BE2C (cell line): ENCODE measurements at regions not wholly inside any gene's neighbourhood (a gene's known extent, or its start where the extent isn't known, plus 50 kb on each side); places are given as distances from the start of the nearest gene placed in this dataset.

Experiments used
- DNase-seq: peaks from one replicate; pipeline ENCODE4 v3.0.0-alpha.2; 2020
- H3K27me3 ChIP-seq: fragments of 250-450 bp; sonication (Bioruptor Pico); 2 replicates; pipeline ENCODE4 v1.5.1; 2020; ENCODE audit warnings: mild to moderate bottlenecking
- H3K36me3 ChIP-seq: fragments of 250-450 bp; sonication (Bioruptor Pico); 2 replicates; pipeline ENCODE4 v1.5.1; 2020; ENCODE audit warnings: mild to moderate bottlenecking
- H3K4me1 ChIP-seq: fragments of 250-450 bp; sonication (Bioruptor Pico); 2 replicates; pipeline ENCODE4 v1.5.1; 2020
- H3K4me3 ChIP-seq: 2 replicates; pipeline ENCODE4 v1.5.1; 2011; ENCODE audit warnings: low read depth, low read length
- H3K9me3 ChIP-seq: fragments of 250-450 bp; sonication (Bioruptor Pico); 2 replicates; pipeline ENCODE4 v1.5.1; 2020
- TF ChIP-seq, protein P1 (sequence below): IDR thresholded peaks from 2 replicates; pipeline ENCODE4 v1.5.1; 2012; ENCODE audit warnings: mild to moderate bottlenecking, low read depth, low read length

DNA sequence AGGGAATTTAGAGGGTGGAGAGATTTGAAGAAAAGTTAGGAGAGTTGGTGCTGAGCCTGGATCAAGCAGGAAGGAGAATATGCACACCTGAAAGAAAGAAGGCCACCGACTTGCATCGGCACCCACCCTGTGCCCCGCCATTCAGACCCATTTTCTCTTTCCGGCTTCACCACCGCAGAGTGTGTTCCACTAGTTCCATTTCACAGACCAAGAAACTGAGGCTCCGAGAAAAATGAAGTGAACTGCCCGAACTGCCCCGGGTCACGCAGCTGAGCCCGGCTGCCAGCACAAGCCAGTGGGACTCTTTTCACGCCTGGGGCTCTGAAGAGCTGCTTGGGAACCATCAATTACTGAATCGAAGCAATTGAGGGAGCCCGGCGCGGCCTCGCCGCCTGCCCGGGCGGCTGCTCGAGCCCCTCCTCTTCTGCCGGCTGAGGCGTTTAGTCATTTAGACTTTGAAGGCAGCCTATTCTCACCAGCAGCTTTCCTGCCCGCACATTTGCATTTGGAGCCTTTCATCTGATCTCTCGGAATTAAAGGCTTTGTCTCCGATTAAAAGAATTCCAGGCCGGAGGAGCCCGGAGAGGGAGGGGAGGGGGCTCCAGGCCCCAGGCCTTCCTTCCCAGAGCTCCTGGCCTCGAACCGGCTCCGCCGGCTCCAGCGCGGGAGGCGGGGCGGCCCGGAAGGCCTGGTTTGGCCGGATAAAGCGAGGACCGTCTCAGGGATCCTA is 140.2 kb upstream of the PJA1 start:
- no peaks in the 10 kb centered on the region for H3K27me3 ChIP-seq
- no peak for DNase-seq
- H3K4me3 ChIP-seq = no peak overlapping the region
- no peaks in the 10 kb centered on the region for H3K4me1 ChIP-seq
- no peaks in the 10 kb centered on the region for H3K36me3 ChIP-seq
- no peaks in the 10 kb centered on the region for H3K9me3 ChIP-seq
- TF ChIP-seq, protein P1, sequence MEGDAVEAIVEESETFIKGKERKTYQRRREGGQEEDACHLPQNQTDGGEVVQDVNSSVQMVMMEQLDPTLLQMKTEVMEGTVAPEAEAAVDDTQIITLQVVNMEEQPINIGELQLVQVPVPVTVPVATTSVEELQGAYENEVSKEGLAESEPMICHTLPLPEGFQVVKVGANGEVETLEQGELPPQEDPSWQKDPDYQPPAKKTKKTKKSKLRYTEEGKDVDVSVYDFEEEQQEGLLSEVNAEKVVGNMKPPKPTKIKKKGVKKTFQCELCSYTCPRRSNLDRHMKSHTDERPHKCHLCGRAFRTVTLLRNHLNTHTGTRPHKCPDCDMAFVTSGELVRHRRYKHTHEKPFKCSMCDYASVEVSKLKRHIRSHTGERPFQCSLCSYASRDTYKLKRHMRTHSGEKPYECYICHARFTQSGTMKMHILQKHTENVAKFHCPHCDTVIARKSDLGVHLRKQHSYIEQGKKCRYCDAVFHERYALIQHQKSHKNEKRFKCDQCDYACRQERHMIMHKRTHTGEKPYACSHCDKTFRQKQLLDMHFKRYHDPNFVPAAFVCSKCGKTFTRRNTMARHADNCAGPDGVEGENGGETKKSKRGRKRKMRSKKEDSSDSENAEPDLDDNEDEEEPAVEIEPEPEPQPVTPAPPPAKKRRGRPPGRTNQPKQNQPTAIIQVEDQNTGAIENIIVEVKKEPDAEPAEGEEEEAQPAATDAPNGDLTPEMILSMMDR = no peak

DNA sequence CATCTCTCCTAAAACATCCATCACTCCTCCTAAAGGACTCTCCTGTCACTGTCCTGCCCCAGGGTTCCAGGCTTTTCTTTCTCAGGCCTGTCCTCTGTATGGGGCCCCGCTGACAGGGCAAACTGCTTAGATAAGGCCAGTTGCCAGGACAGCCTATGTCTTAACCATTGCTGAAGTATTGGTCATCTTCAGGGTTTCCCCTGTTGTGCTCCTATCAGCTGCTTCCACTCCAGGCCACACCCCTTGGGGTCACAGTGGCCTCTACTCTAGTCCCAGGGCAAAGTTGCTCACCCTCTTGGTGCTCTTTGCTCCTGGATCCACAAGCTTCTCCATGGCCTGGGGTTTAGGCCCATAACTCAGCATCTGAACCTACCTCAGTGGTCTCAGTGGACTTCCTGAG is 138.0 kb upstream of the PJA1 start:
- no peaks in the 10 kb centered on the region for H3K9me3 ChIP-seq
- TF ChIP-seq, protein P1 = no peak
- no peak overlapping the region for H3K4me3 ChIP-seq

DNA sequence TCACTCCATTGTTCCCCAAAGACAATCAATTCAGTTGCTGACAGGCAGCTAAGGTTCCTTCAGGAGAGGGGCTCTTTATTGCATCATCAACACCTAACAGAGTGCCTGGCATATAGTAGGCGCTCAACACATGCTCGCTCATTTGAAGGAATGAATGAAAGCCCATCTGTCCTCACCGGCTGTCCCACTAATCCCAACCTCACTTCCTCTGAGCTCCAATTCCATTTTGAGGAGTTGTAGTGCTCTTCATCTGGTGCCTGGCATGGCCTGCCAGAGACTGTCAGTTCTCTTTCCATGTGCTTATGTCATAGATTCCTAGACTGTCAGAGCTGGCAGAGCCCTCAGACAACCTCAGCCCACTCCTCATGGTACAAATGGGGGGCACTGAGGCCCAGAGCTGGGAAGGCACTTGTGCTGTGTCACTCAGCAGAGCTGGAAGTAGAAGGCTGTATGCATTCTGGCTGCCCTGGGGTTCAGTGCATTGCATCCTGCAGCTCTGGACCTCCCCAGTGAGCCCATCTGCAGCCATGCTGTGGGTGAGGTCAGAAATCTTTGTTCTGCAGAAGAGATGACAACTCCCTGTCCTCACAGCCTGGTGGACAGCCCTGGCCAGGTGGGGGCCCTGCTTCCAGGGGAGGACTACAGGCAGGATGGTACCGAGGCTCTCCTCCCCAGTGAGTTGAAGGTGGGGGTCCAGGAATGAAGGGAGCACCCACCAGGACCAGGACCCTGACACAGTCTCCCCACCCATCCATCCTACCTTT is 134.9 kb upstream of the PJA1 start:
- Histone ChIP-seq H3K4me3 (no peak overlapping the region), H3K4me1 (no peaks in the 10 kb centered on the region), H3K27me3 (no peaks in the 10 kb centered on the region), H3K36me3 (no peaks in the 10 kb centered on the region), H3K9me3 (no peaks in the 10 kb centered on the region)
- TF ChIP-seq, protein P1 = no peak
- DNase-seq = no peak

More for the DNA sequence above, 138.0 kb upstream of the PJA1 start:
- H3K4me1 ChIP-seq = no peaks in the 10 kb centered on the region
- DNase-seq = no peak
- no peaks in the 10 kb centered on the region for H3K27me3 ChIP-seq
- H3K36me3 ChIP-seq = no peaks in the 10 kb centered on the region

DNA sequence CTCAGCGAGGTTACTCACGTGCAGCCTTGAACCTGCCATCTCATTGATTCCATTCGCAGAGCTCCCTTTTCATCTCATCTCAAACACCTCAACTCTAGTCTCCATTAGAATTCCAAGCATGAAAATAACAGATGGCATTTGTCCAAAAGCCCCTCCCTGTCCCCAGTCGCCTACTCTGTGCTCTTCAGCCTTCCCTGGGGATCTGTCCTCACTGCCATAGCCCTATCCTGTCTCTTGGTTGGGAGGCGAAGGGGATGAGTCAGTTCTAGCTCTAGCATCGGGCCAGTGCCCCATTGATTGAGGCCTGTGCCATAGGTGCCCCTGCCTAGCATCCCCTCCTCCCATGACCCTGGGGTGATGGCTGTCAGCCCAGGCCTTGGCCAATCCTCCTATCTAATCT is 134.0 kb upstream of the PJA1 start:
- H3K9me3 ChIP-seq = no peaks in the 10 kb centered on the region
- no peak overlapping the region for H3K4me3 ChIP-seq
- TF ChIP-seq, protein P1 = no peak
- no peaks in the 10 kb centered on the region for H3K4me1 ChIP-seq
- H3K36me3 ChIP-seq = no peaks in the 10 kb centered on the region
- H3K27me3 ChIP-seq = no peaks in the 10 kb centered on the region
- DNase-seq = no peak

GRCh38 chrX:69298466-69299140 is 133.3 kb upstream of the PJA1 start:
- Histone ChIP-seq H3K27me3 (no peaks in the 10 kb centered on the region), H3K4me3 (no peak overlapping the region), H3K4me1 (no peaks in the 10 kb centered on the region), H3K36me3 (no peaks in the 10 kb centered on the region), H3K9me3 (no peaks in the 10 kb centered on the region)
- DNase-seq = no peak
- TF ChIP-seq, protein P1 = no peak

GRCh38 chrX:69297506-69297905 is 132.3 kb upstream of the PJA1 start:
- H3K4me1 ChIP-seq = no peaks in the 10 kb centered on the region
- TF ChIP-seq, protein P1 = no peak
- H3K36me3 ChIP-seq = no peaks in the 10 kb centered on the region
- DNase-seq = no peak
- no peaks in the 10 kb centered on the region for H3K27me3 ChIP-seq
- no peak overlapping the region for H3K4me3 ChIP-seq
- no peaks in the 10 kb centered on the region for H3K9me3 ChIP-seq
